HepG2 (cell line): ENCODE measurements at regions not wholly inside any gene's neighbourhood (a gene's known extent, or its start where the extent isn't known, plus 50 kb on each side); places are given as distances from the start of the nearest gene placed in this dataset.

ENCODE experiments used
- ATAC-seq: fragments of 200-7000 bp; cut with Tn5 transposase; 3 replicates; pipeline ENCODE4 v1.9.1; 2020; ENCODE audit warnings: mild to moderate bottlenecking, moderate library complexity
- BruUV-seq: library from RNA; stranded (reverse); fragments of 400-500 nt; replicated peaks from 2 replicates; lab custom pipeline; 2021; lab: Mats Ljungman, UMichigan
- CTCF ChIA-PET: fragments of 300-600 bp; formaldehyde crosslinking; extraction: SDS; loops from one replicate; lab custom pipeline; 2021; ENCODE audit warnings: low total read pairs, inconsistent platforms, low intra/inter-chr PET ratio; lab: Yijun Ruan, JAX
- POLR2A ChIA-PET: fragments of 350-600 bp; sonication (Branson Sonifier 250); formaldehyde crosslinking; loops from one replicate; lab custom pipeline; 2020; ENCODE audit warnings: antibody characterized with exemption, inconsistent platforms; lab: Yijun Ruan, JAX
- DNase-seq: peaks from one replicate; pipeline ENCODE4 v3.0.0-alpha.2; 2015; ENCODE audit warnings: low spot score
- FAIRE-seq: peaks from 3 replicates; lab custom pipeline; 2011; peaks lifted over from hg19 to GRCh38; lab: Jason Lieb, UNC
- H2AFZ ChIP-seq: one replicate; pipeline ENCODE4 v1.6.1; 2011; ENCODE audit warnings: low read length, inconsistent platforms
- H3K27ac ChIP-seq: fragments of 300-600 bp; 3 replicates; pipeline ENCODE4 v1.8.0; 2011; ENCODE audit warnings: mixed run types, mild to moderate bottlenecking, mixed read lengths, low read length, inconsistent platforms; ENCODE audit not compliant: insufficient read depth; ENCODE audit errors: extremely low read length
- H3K27me3 ChIP-seq, 2 experiments: fragments of 200-600 bp in 1 of 2; 2 replicates in 1 of 2; 3 replicates in 1 of 2; pipeline versions ENCODE4 v1.6.0 to v1.8.0; 2011; ENCODE audit warnings: low read length in 2 of 2, mild to moderate bottlenecking in 2 of 2, moderate library complexity in 2 of 2, inconsistent platforms in 1 of 2; ENCODE audit not compliant: insufficient read depth in 2 of 2, control insufficient read depth in 1 of 2
- H3K36me3 ChIP-seq, 2 experiments: fragments of 200-600 bp in 1 of 2; replicated peaks in 1 of 2; 2 replicates in 1 of 2; 3 replicates in 1 of 2; pipeline versions ENCODE4 v1.5.1 to v1.8.0; 2011; ENCODE audit warnings: low read length in 2 of 2, inconsistent platforms in 1 of 2; ENCODE audit not compliant: insufficient read depth in 2 of 2, control insufficient read depth in 1 of 2
- H3K4me1 ChIP-seq: 2 replicates; pipeline ENCODE4 v1.5.1; 2012; ENCODE audit warnings: low read length, inconsistent platforms; ENCODE audit not compliant: insufficient read depth
- H3K4me2 ChIP-seq: 2 replicates; pipeline ENCODE4 v1.6.0; 2011; ENCODE audit warnings: low read depth, low read length, inconsistent platforms
- H3K4me3 ChIP-seq, 3 experiments: fragments of 200-600 bp in 1 of 3; sonication (generic), shearing (Covaris generic) in 1 of 3; replicated peaks in 1 of 3; 2 replicates each; pipeline ENCODE4 v1.5.1; 2011 to 2016; ENCODE audit warnings: low read length in 3 of 3, inconsistent platforms in 2 of 3, low read depth in 2 of 3, mild to moderate bottlenecking in 2 of 3, control low read depth in 1 of 3, mixed read lengths in 1 of 3; ENCODE audit not compliant: insufficient read depth in 1 of 3
- H3K79me2 ChIP-seq: one replicate; pipeline ENCODE4 v1.6.1; 2011; ENCODE audit warnings: low read length, inconsistent platforms; ENCODE audit not compliant: insufficient read depth
- H3K9ac ChIP-seq: 2 replicates; pipeline ENCODE4 v1.6.0; 2011; ENCODE audit warnings: mild to moderate bottlenecking, low read depth, low read length, inconsistent platforms; ENCODE audit not compliant: insufficient read depth
- H3K9me3 ChIP-seq: 2 replicates; pipeline ENCODE4 v1.5.1; 2012; ENCODE audit warnings: mild to moderate bottlenecking, low read length
- H4K20me1 ChIP-seq: 2 replicates; pipeline ENCODE4 v1.6.0; 2011; ENCODE audit warnings: inconsistent platforms, mild to moderate bottlenecking, low read length, moderate library complexity; ENCODE audit not compliant: insufficient read depth
- AKAP8 ChIP-seq: sonication (generic); formaldehyde crosslinking; IDR thresholded peaks from 2 replicates; pipeline ENCODE4 v1.5.1; 2020; ENCODE audit warnings: mild to moderate bottlenecking, missing genetic modification reagents
- GATA4 ChIP-seq: sonication (generic); IDR thresholded peaks from 2 replicates; pipeline ENCODE4 v1.6.1; 2016; ENCODE audit warnings: antibody characterized with exemption, low read depth, borderline replicate concordance
- REST ChIP-seq, 2 experiments: IDR thresholded peaks; 2 replicates each; pipeline ENCODE4 v1.6.1; 2011 to 2012; ENCODE audit warnings: low read length in 2 of 2, borderline replicate concordance in 1 of 2, low read depth in 1 of 2, mild to moderate bottlenecking in 1 of 2, moderate library complexity in 1 of 2
- SETDB1 ChIP-seq: sonication (generic); formaldehyde crosslinking; IDR thresholded peaks from 2 replicates; pipeline ENCODE4 v1.5.1; 2020; ENCODE audit warnings: missing genetic modification reagents, mild to moderate bottlenecking, borderline replicate concordance
- ZBTB10 ChIP-seq: sonication (generic); formaldehyde crosslinking; IDR thresholded peaks from 2 replicates; pipeline ENCODE4 v1.4.0; 2020; ENCODE audit warnings: missing genetic modification reagents, borderline replicate concordance
- ZNF552 ChIP-seq: sonication (generic); formaldehyde crosslinking; IDR thresholded peaks from 2 replicates; pipeline ENCODE4 v1.9.0; 2022; ENCODE audit warnings: missing genetic modification reagents, mild to moderate bottlenecking, borderline replicate concordance
- WGBS: methylation state at CpG from one replicate; pipeline ENCODE4 v1.1.6; 2017; ENCODE audit warnings: low lambda C conversion rate; 5-methylcytosine and 5-hydroxymethylcytosine counted together
- in situ Hi-C: cut with HindIII; loops from 2 replicates; pipeline ENCODE4 v1.10.0; 2017; ENCODE audit warnings: low pct_unique_long_range_greater_than_20kb; ENCODE audit not compliant: extremely low pct_ligation_motif_present
- intact Hi-C: fragments of 100-400 bp; cut with micrococcal nuclease; formaldehyde crosslinking; loops from one replicate; pipeline ENCODE4 v1.10.0; 2022; ENCODE audit not compliant: unreplicated experiment

- Histone ChIP-seq H3K79me2 (no peaks in the 10 kb centered on the region), H2AFZ (no peak overlapping the region), H3K4me3 (no peak overlapping the region), H3K9ac (no peak overlapping the region), H3K9me3 (peaks cover 78% of the 10 kb centered on the region), H3K27me3 (no peaks in the 10 kb centered on the region), H4K20me1 (no peaks in the 10 kb centered on the region), H3K4me1 (no peaks in the 10 kb centered on the region), H3K36me3 (no peaks in the 10 kb centered on the region), H3K4me2 (no peak overlapping the region), H3K27ac (no peak overlapping the region)
- in situ Hi-C loops (no loop called here), intact Hi-C loops (no loop called here)
- CTCF ChIA-PET: no interaction called here
- DNase-seq (no peak), ATAC-seq (no peak), FAIRE-seq (no peak)
- 0% methylated on average over 4 of the region's 4 CpGs for WGBS
- TF ChIP-seq REST (IDR thresholded peaks at IDR 0.05; ENCODE audit: borderline replicate concordance in 1 of 2, low read depth in 1 of 2, low read length in 2 of 2) (no peak), ZBTB10 (CRISPR knock-in tag) (no peak), ZNF552 (CRISPR knock-in tag) (no peak), SETDB1 (no peak), GATA4 (no peak), AKAP8 (no peak)
- POLR2A ChIA-PET: no interaction called here
- BruUV-seq: no TSS peak
Observed at GRCh38 chr2:116987447-116987846, 827.0 kb upstream of the DDX18 start.
